ENCODE measurements at regions not wholly inside any gene's neighbourhood (a gene's known extent, or its start where the extent isn't known, plus 50 kb on each side); places are given as distances from the start of the nearest gene placed in this dataset.

- DNase-seq: no peak
Observed at GRCh38 chr2:81839780-81840179, 1535.2 kb upstream of the LRRTM1 start.

GRCh38 chr2:81835321-81836000 lies 1530.9 kb upstream of the LRRTM1 start:
- no peak for DNase-seq

- no peak for DNase-seq
Observed at GRCh38 chr2:81786811-81787210, 1482.3 kb upstream of the LRRTM1 start.

- no peak for DNase-seq
Observed at GRCh38 chr2:81767187-81767912, 1462.8 kb upstream of the LRRTM1 start.

- no peak for DNase-seq
Observed at GRCh38 chr2:81747481-81748070, 1443.0 kb upstream of the LRRTM1 start.

- DNase-seq: no peak
Observed at GRCh38 chr2:81739966-81740365, 1435.4 kb upstream of the LRRTM1 start.

GRCh38 chr2:81734981-81735380 lies 1430.4 kb upstream of the LRRTM1 start:
- DNase-seq: no peak

- DNase-seq: no peak
Observed at GRCh38 chr2:81714817-81715216, 1410.3 kb upstream of the LRRTM1 start.

- no peak for DNase-seq
Observed at GRCh38 chr2:81706856-81707255, 1402.3 kb upstream of the LRRTM1 start.

- DNase-seq: no peak
Observed at GRCh38 chr2:81703831-81704230, 1399.3 kb upstream of the LRRTM1 start.

GRCh38 chr2:81692566-81692965 lies 1388.0 kb upstream of the LRRTM1 start:
- no peak for DNase-seq

- no peak for DNase-seq
Observed at GRCh38 chr2:81675641-81676040, 1371.1 kb upstream of the LRRTM1 start.

- DNase-seq: no peak
Observed at GRCh38 chr2:81672923-81673322, 1368.4 kb upstream of the LRRTM1 start.

GRCh38 chr2:81672516-81672915 lies 1368.0 kb upstream of the LRRTM1 start:
- DNase-seq: no peak

GRCh38 chr2:81670885-81671284 lies 1366.3 kb upstream of the LRRTM1 start:
- no peak for DNase-seq

- DNase-seq: no peak
Observed at GRCh38 chr2:81661081-81661480, 1356.5 kb upstream of the LRRTM1 start.

- no peak for DNase-seq
Observed at GRCh38 chr2:81658227-81658626, 1353.7 kb upstream of the LRRTM1 start.

GRCh38 chr2:81650048-81650971 lies 1345.8 kb upstream of the LRRTM1 start:
- no peak for DNase-seq

GRCh38 chr2:81648806-81649205 lies 1344.3 kb upstream of the LRRTM1 start:
- no peak for DNase-seq

GRCh38 chr2:81648370-81648769 lies 1343.8 kb upstream of the LRRTM1 start:
- no peak for DNase-seq

GRCh38 chr2:81647715-81648230 lies 1343.2 kb upstream of the LRRTM1 start:
- no peak for DNase-seq

GRCh38 chr2:81645745-81646301 lies 1341.3 kb upstream of the LRRTM1 start:
- DNase-seq: peak; percentile 58 to 78 (median 66)
